Activated T-cell treated with anti-CD3 and anti-CD28 coated beads, Interleukin-2, amount 50 U/mL, for 72 hours (primary cell): ENCODE measurements at regions not wholly inside any gene's neighbourhood (a gene's known extent, or its start where the extent isn't known, plus 50 kb on each side); places are given as distances from the start of the nearest gene placed in this dataset.
A peak's percentile ranks its signal among the peaks of the same experiment; 100 is the strongest.
"Not testable (repeated sequence)": the region's sequence is repeated elsewhere in the genome, so short reads cannot be mapped to it uniquely, and the experiment has no call there.

Source experiments
- ATAC-seq, 2 donors: fragments of 150-1000 bp; cut with Tn5 transposase; replicated peaks in 1 of 2; 2 replicates each; pipeline ENCODE4 v1.10.0; 2021; ENCODE audit warnings: moderate library complexity in 2 of 2, mild to moderate bottlenecking in 1 of 2
- DNase-seq, 2 donors: peaks; one replicate each; pipeline ENCODE4 v3.0.0; 2021 to 2022; ENCODE audit warnings: mixed read lengths in 1 of 2
- H3K27ac Mint-ChIP-seq: one replicate; pipeline ENCODE4 v1.8.0; 2022; ENCODE audit warnings: mild to moderate bottlenecking, moderate library complexity, mixed read lengths
- H3K27me3 Mint-ChIP-seq: one replicate; pipeline ENCODE4 v1.8.0; 2022; ENCODE audit warnings: low read depth, mixed read lengths
- H3K36me3 Mint-ChIP-seq, 2 donors: one replicate each; pipeline ENCODE4 v1.8.0; 2022; ENCODE audit warnings: mixed read lengths in 2 of 2, mild to moderate bottlenecking in 1 of 2; ENCODE audit not compliant: insufficient read depth in 2 of 2
- H3K4me1 Mint-ChIP-seq: one replicate; pipeline ENCODE4 v1.8.0; 2022; ENCODE audit warnings: low read depth, mixed read lengths
- H3K4me3 Mint-ChIP-seq, 2 donors: one replicate each; pipeline ENCODE4 v1.8.0; 2022; ENCODE audit warnings: mild to moderate bottlenecking in 2 of 2, mixed read lengths in 2 of 2, moderate library complexity in 2 of 2
- H3K9me3 Mint-ChIP-seq, 2 donors: one replicate each; pipeline ENCODE4 v1.8.0; 2022; ENCODE audit warnings: mixed read lengths in 2 of 2

DNA sequence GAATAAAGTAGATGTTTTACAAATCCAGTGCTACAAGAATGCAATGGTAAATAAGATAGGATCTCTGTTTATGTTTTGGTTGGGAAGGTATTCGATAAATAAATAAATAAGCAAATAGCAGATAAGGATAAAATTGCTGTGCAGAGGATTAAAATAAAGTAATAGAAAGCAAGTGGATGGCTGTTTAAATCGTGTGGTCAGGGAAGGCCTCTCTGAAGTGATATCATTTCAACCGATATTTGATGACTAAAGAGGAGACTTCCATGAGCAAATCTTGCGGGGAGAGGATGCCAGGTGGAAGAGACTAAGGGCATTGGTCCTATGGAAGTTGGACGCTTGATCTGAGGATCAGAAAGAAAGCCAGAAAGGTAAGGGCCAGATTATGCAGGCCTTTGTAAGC, 92.0 kb upstream of the CCN2 start:
- peak overlapping the region; percentile 78 for H3K27ac Mint-ChIP-seq
- H3K9me3 Mint-ChIP-seq = peaks cover 0 to 1% of the 10 kb centered on the region in 2 donors
- H3K4me1 Mint-ChIP-seq = no peaks in the 10 kb centered on the region
- DNase-seq (no peak), ATAC-seq (no peak)
- no peaks in the 10 kb centered on the region for H3K27me3 Mint-ChIP-seq
- H3K4me3 Mint-ChIP-seq = no peak overlapping the region
- no peaks in the 10 kb centered on the region for H3K36me3 Mint-ChIP-seq

DNA sequence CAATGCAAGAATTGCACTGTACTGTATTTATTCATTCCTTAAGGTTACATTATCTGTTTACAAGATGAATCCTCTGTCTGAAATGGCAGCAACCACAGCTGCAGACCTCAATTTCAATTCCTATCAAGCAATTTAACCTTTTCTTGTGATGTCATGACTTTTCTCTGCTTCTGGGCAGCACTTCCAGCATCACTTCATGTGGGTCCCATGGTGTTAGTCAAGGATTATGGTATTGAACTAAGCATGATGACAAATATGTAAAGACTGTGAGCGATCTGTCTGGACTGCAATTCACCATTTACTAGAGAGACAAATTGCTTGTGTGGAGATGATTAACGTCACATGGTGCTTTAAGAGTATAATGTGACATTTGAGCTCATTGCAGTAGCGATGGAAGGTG, 90.5 kb upstream of the CCN2 start:
- DNase-seq (no peak), ATAC-seq (no peak)
- Mint-ChIP-seq H3K36me3 (no peaks in the 10 kb centered on the region), H3K4me3 (no peak overlapping the region), H3K27me3 (no peaks in the 10 kb centered on the region), H3K27ac (no peak overlapping the region), H3K4me1 (no peaks in the 10 kb centered on the region), H3K9me3 (peaks cover 0 to 1% of the 10 kb centered on the region in 2 donors)

DNA sequence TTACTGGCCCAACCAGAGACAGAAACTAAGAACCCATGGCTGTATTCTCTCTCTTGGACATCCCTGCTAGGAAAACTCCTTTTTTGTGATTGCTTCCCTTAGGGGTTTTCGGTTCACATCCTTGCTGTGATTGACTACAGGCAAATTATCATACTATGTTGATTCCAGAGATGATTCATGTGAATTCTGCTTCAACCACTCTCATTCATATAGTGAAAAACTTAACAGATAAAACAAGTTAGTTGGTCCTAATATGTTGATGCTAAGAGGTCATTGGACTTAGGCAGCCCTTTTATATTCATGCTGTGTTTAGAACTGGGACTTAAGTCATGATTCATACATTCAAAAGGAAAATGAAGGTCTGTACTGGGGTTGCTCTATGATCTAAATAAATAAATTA, 76.9 kb upstream of the CCN2 start:
- no peak overlapping the region for H3K27ac Mint-ChIP-seq
- no peaks in the 10 kb centered on the region for H3K36me3 Mint-ChIP-seq
- H3K4me3 Mint-ChIP-seq = no peak overlapping the region
- DNase-seq (no peak), ATAC-seq (no peak)
- no peaks in the 10 kb centered on the region for H3K4me1 Mint-ChIP-seq
- no peaks in the 10 kb centered on the region for H3K27me3 Mint-ChIP-seq
- no peaks in the 10 kb centered on the region for H3K9me3 Mint-ChIP-seq

DNA sequence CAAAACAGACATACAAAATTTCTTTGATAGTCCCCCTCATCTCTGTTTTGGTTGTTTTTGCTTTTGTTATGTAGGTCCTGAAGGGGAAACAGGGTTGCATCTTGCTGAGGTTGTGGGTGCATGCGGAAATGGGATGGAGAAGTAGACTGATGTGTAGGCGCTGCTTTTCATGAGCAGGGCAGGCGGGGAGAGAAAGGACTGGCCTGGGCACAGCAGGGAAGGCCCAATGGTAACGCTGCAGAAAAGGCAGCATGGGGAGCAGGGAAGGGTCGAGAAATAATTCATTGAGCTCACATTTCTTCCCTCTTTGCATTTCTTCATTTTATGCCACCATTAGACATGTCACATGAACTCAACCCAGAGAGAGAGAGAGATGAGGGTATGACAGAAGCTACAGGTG, 74.3 kb upstream of the CCN2 start:
- Mint-ChIP-seq H3K36me3 (no peaks in the 10 kb centered on the region), H3K9me3 (no peaks in the 10 kb centered on the region), H3K4me1 (no peaks in the 10 kb centered on the region), H3K4me3 (no peak overlapping the region), H3K27ac (no peak overlapping the region), H3K27me3 (no peaks in the 10 kb centered on the region)
- DNase-seq (no peak), ATAC-seq (no peak)

DNA sequence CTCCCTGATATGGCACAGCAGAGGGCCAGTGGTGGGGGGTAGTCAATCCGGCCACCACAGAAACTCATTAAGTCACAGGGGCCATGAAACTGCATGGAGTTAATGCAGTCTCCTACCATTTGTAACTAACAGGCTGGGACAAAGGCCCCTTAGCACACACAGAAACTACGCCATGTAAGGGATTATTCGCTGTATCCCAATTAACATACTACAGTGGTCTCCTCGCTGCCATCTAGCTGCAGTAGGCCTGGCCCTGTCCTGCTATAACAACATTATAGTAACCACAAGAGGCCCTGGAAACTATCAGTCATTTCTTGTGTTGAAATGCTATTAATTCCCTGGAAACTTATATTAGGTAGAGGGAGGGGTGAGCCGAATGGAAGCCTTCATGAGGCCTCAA, 72.3 kb upstream of the CCN2 start:
- no peaks in the 10 kb centered on the region for H3K4me1 Mint-ChIP-seq
- no peak for ATAC-seq
- no peak for DNase-seq
- no peaks in the 10 kb centered on the region for H3K36me3 Mint-ChIP-seq
- no peaks in the 10 kb centered on the region for H3K27me3 Mint-ChIP-seq
- H3K27ac Mint-ChIP-seq = no peak overlapping the region
- H3K9me3 Mint-ChIP-seq = no peaks in the 10 kb centered on the region
- no peak overlapping the region for H3K4me3 Mint-ChIP-seq

DNA sequence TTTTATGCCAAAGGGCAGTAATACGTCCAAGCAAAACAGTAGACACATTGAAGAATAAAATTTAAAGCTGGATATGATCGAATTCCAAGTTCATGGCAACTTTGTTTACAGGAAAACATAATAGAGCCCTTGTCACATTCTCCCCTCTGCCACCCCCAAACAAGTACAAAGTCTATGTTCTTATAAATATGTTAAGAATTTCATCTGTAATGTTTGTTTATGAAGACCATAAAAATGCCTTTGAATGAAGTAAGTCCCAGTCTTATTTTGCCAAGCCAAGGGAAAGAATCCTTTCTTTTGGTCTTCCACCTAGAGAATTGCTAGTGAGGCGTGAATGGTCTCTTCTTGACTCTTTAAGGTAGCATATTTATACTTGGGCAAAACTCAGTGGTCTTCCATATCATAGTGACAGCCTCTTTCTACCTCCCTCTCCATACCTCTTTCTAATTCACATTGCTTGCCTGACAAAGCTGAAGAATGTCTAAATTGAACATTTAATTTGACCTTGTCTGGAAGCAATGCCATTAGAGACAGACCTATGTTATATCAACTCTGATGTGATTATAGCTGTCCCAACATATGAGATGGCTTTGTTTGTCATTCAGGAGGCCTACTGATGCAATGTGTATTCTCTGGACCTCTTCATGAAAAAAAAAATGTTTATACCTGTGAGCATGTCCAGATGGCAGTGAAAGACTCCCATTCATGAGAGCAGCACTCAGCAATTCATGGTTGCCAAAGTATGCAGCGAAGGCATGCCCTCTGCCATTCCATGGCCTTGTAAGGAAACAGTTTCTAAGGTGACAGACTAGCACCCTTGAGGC, 70.6 kb upstream of the CCN2 start:
- H3K36me3 Mint-ChIP-seq = no peaks in the 10 kb centered on the region
- H3K27ac Mint-ChIP-seq = no peak overlapping the region
- H3K27me3 Mint-ChIP-seq = no peaks in the 10 kb centered on the region
- ATAC-seq (no peak), DNase-seq (no peak)
- no peaks in the 10 kb centered on the region for H3K9me3 Mint-ChIP-seq
- H3K4me1 Mint-ChIP-seq = no peaks in the 10 kb centered on the region
- H3K4me3 Mint-ChIP-seq = no peak overlapping the region

DNA sequence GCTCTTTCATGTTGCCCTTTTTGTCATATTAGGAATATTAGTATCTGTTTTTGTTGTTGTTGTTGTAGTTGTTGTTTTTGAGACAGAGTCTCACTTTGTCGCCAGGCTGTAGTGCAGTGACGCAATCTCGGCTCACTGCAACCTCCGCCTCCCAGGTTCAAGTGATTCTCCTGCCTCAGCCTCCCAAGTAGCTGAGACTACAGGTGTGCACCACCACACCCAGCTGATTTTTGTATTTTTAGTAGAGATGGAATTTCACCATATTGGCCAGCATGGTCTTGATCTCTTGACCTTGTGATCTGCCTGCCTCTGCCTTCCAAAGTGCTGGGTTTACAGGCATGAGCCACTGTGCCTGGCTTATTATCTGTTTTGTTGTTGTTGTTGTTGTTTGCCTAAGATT, 69.7 kb upstream of the CCN2 start:
- H3K36me3 Mint-ChIP-seq, DNase-seq, H3K9me3 Mint-ChIP-seq, H3K27ac Mint-ChIP-seq, H3K27me3 Mint-ChIP-seq, H3K4me1 Mint-ChIP-seq, ATAC-seq, H3K4me3 Mint-ChIP-seq: not testable (repeated sequence)

DNA sequence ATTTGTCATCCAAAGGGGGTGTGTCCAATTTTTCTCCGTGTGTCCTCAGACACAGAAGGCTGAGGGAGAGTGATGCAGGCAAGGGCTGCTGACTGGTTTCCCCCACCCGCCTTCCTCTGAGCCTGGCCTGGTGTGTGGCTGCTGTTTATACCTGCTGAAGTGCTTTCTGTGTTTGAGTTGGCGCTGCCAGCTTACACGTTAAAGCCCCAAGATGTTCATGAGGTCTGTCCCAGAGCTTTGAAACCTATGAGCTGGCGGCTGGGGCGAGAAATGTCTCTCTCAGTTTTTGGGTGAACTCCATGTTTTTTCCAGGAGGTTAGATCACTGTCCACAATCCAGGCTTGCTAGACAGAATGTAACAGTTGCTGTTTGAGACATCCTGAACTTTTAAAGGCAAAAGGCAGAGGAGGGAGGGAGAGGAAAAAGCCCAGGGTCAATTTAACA, 69.0 kb upstream of the CCN2 start:
- H3K27me3 Mint-ChIP-seq = no peaks in the 10 kb centered on the region
- H3K9me3 Mint-ChIP-seq = no peaks in the 10 kb centered on the region
- ATAC-seq = no peak
- H3K27ac Mint-ChIP-seq = no peak overlapping the region
- DNase-seq = no peak
- H3K36me3 Mint-ChIP-seq = no peaks in the 10 kb centered on the region
- no peaks in the 10 kb centered on the region for H3K4me1 Mint-ChIP-seq
- no peak overlapping the region for H3K4me3 Mint-ChIP-seq

DNA sequence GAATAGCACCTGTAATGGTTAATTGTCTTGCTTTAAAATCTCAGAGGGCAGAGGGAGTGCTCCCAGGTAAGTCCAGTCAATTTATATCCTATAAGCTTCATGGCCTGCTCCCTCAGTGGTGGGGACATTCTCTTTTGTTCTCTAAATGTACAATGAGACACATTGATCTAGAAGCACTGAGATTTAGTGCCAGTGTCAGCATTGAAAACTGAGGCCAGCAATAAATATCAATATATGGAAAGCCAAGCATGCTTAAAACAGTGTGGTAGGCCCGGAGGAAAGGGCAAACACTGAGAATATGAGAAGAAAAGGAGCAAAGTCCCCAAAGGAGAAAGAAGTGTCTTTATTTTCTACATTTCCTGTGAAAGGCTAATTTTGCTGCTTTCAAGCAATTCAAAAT, 68.4 kb upstream of the CCN2 start:
- no peak for ATAC-seq
- H3K9me3 Mint-ChIP-seq = no peaks in the 10 kb centered on the region

DNA sequence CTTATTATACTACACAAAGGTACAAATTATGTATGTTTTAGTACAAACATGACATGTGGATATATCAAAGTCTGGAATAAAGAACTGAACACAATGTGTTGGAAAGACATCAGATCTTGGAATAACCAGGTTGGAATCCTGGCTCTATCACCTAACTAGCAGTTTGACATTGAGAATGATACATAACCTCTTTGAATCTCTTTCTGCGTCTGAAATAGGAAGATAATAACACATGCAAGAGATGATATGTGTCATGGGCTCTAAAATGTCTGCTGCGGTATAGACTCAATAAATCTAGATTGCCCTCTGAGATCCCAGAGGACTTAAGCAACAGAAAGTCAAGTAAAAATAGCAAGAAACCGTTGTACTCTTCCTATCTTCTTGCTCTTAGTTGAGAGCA, 66.8 kb upstream of the CCN2 start:
- H3K4me3 Mint-ChIP-seq = no peak overlapping the region
- no peak for ATAC-seq
- no peak for DNase-seq
- no peaks in the 10 kb centered on the region for H3K36me3 Mint-ChIP-seq
- H3K27ac Mint-ChIP-seq = no peak overlapping the region
- H3K27me3 Mint-ChIP-seq = no peaks in the 10 kb centered on the region
- H3K4me1 Mint-ChIP-seq = no peaks in the 10 kb centered on the region
- no peaks in the 10 kb centered on the region for H3K9me3 Mint-ChIP-seq

More for the DNA sequence above, 68.4 kb upstream of the CCN2 start:
- Mint-ChIP-seq H3K4me1 (no peaks in the 10 kb centered on the region), H3K27me3 (no peaks in the 10 kb centered on the region), H3K36me3 (no peaks in the 10 kb centered on the region), H3K27ac (no peak overlapping the region), H3K4me3 (no peak overlapping the region)
- DNase-seq = no peak

DNA sequence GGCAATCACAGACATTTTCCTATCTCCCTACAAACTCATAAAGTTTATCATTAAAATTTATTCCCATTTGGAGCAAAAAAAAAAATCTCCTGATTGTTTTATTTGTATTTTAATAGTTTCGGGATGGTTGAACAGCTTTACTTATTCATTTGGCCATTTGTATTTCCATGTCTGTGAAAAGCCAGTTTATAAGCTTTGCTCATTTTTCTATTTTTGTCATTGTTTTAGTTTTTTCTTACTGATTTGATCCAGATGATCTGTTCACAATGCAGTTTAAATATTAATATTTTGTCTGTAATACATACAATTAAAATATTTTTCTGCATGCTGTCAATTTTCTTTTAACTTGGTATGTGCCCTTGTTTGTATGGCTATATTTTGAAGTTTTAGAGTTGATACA, 65.2 kb upstream of the CCN2 start:
- H3K27ac Mint-ChIP-seq = no peak overlapping the region

DNA sequence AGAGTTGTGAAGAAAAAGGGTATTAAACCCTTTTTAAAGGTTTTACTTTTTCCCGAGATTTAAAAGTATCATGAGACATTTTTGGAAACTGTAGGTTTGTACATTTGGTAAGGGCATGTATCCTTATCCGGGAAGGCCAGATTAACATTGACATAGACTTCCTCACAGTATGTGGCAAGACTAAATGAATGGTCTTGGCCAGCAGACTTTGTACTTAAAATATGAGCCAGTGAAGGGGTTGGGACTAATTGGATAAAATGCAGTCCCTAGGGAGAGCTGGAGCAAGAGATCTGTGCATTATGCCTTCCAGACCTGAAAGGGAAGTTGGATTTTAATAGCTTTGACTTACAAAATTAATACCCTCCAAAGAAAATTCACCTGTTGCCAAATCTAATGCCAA, 60.4 kb upstream of the CCN2 start:
- H3K27ac Mint-ChIP-seq = no peak overlapping the region
- no peak overlapping the region for H3K4me3 Mint-ChIP-seq
- H3K27me3 Mint-ChIP-seq = no peaks in the 10 kb centered on the region
- no peaks in the 10 kb centered on the region for H3K4me1 Mint-ChIP-seq
- no peak for ATAC-seq
- no peaks in the 10 kb centered on the region for H3K9me3 Mint-ChIP-seq
- no peak for DNase-seq
- no peaks in the 10 kb centered on the region for H3K36me3 Mint-ChIP-seq

More for the DNA sequence above, 65.2 kb upstream of the CCN2 start:
- ATAC-seq (no peak), DNase-seq (no peak)
- no peaks in the 10 kb centered on the region for H3K4me1 Mint-ChIP-seq
- no peaks in the 10 kb centered on the region for H3K36me3 Mint-ChIP-seq
- no peak overlapping the region for H3K4me3 Mint-ChIP-seq
- H3K9me3 Mint-ChIP-seq = no peaks in the 10 kb centered on the region
- no peaks in the 10 kb centered on the region for H3K27me3 Mint-ChIP-seq

DNA sequence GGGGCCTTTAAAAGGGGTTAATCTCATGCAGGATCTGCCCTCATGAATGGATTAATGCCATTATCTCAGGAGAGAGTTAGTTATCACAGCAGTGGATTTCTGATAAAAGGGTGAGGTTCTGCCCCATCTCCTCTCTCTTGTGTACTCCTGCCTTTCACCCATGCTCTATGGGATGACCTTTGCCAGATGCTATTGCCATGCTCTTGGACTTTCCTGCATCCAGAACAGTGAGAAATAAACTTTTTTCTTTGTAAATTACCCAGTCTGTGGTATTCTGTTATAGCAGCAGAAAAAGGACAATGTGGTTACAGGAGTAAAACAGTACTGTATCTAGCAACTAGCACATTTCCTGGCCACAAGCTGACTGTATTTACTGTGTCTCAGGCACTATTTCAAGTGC, 58.0 kb upstream of the CCN2 start:
- Mint-ChIP-seq H3K36me3 (no peaks in the 10 kb centered on the region), H3K4me3 (no peak overlapping the region), H3K27me3 (no peaks in the 10 kb centered on the region), H3K4me1 (no peaks in the 10 kb centered on the region), H3K9me3 (peaks cover 0 to 2% of the 10 kb centered on the region in 2 donors), H3K27ac (no peak overlapping the region)
- DNase-seq (no peak), ATAC-seq (no peak)

DNA sequence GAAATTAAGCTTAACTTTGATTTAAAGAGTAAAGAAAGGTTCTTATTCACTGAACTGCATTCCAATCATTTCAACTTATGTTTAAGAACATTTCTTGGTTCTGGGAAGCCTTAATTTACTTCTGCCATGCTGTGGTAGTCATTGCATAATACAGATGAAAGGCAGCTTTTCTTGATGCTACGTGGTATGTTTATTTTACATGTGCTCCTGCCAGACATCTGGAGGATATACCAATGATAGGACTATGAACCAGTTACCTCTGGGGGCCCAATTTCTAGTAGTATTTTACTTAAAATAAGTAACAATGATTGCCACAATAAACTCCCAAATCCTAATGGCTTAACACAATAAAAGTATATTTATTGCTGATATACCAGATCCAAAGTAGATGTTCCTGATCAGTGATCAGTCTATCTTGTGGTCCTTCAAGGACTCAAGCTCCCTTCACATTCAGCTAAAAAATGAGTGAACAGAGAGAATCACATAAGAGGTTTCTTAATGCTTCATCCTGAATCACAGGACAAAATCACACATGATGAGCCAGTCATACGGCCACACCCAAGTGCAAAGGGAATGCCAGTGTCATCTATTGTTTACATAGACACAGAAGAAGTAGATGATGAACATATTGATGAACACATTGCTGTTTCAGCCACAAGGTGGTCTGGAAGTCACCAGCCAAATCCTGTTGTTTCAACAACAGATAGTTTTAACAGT, 56.5 kb upstream of the CCN2 start:
- ATAC-seq = no peak
- Mint-ChIP-seq H3K27me3 (no peaks in the 10 kb centered on the region), H3K9me3 (peaks cover 2% of the 10 kb centered on the region in 2 donors), H3K27ac (no peak overlapping the region), H3K36me3 (no peaks in the 10 kb centered on the region), H3K4me1 (no peaks in the 10 kb centered on the region), H3K4me3 (no peak overlapping the region)
- DNase-seq = no peak
